ENCODE measurements at regions not wholly inside any gene's neighbourhood (a gene's known extent, or its start where the extent isn't known, plus 50 kb on each side); places are given as distances from the start of the nearest gene placed in this dataset.
"Not testable (repeated sequence)": the region's sequence is repeated elsewhere in the genome, so short reads cannot be mapped to it uniquely, and the experiment has no call there.

DNA sequence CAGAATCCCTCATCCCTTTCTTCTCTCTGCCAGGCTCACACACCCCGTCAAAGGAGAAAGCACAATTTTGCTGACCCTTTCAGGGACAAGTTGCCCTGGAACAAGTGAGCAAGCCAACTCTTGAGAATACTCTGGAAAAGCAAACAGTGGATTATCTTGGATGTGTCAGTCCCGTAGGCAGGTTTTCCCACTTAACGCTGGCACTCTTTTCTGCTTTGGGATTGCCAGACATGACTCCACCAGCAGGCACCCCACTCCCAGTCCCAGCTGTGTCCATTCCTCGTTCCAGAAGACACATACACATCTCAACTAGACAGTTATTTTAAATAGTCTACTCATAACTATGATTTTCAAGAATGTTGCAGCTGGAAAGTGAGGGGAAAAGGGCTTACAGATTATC lies 145.5 kb upstream of the CDKN3 start:
- intact Hi-C loops (cut with micrococcal nuclease): no loop called here

- intact Hi-C loops (cut with micrococcal nuclease): no loop called here
Measured at GRCh38 chr14:54252072-54252730, 144.6 kb upstream of the CDKN3 start.

DNA sequence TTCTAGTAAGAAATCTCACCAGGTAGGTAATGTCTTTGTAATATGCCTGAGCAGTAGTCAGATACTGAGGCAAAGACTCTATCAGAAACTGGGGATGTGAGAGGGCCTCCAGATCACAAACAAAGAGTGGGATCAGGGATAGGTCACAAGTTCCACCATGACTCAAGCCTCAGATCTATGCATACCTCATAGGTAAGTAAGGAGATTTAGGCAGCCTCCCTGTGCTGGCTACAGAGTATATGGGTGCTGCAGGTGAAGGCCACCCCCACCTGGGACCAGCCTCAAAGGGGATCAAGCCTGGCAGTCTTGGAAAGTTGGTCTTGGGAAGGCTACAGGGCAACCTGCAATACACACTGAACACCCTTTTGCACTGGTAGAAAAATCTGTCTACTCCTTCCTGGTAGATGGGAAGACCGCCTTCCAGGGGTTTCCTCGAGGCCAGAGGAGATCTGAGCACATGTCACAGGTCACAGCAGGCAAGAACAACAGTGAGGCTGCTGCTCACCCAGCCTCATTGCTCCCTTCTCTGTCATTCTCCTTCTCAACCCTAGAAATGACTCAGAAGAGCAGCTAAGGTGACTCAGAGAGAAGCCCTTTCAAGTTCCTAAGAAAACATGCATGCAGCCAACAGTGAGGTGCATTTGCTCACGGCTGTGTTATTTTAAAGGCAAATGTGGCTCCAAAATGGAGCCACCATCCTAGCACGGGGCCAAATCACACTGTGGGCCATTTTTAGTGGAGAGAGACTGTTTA lies 143.4 kb upstream of the CDKN3 start:
- intact Hi-C loops (cut with micrococcal nuclease): no loop called here

- intact Hi-C loops (cut with micrococcal nuclease): no loop called here
Measured at GRCh38 chr14:54256156-54256555, 140.7 kb upstream of the CDKN3 start.

DNA sequence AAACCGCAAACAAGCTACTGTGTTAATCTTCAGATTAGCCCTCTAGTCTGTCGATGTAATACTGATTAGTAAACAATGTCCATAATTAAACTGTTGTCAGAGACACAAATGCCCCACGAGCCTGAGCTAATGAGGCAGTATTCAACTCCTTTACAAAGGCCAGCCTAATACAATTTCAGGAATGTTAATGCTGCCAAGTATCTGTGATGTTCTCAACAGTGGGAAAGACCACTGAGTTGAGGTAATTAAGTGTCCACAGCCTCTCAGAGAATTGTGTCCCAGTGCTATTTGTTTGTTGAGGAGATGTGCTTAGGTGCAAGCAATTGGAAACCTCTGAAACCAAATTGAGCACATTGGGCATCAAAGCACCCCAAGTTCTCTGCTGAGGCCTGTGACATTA lies 139.4 kb upstream of the CDKN3 start:
- intact Hi-C loops (cut with micrococcal nuclease): no loop called here

DNA sequence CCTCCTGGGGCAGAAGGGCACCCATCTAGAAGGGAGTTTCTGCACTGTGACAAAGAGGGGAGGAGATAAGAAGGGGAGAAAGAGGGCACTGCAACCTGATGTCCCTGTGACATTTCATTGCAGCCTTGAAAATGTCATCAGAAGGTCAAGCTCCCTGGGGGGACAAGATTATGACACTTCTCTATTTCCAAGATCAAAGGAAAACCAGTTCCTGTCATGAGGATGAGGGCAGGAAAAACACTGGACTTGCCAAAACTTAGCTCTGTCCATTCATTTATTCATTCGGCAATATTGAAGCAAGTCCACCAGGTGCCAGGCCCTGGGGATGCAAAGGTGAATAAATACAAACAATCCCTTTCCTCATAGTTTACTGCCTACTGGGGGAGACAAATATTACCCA lies 138.4 kb upstream of the CDKN3 start:
- intact Hi-C loops (cut with micrococcal nuclease): no loop called here

- intact Hi-C loops (cut with micrococcal nuclease): no loop called here
Measured at GRCh38 chr14:54259821-54260220, 137.0 kb upstream of the CDKN3 start.

- intact Hi-C loops (cut with micrococcal nuclease): no loop called here
Measured at GRCh38 chr14:54261283-54261682, 135.5 kb upstream of the CDKN3 start.

DNA sequence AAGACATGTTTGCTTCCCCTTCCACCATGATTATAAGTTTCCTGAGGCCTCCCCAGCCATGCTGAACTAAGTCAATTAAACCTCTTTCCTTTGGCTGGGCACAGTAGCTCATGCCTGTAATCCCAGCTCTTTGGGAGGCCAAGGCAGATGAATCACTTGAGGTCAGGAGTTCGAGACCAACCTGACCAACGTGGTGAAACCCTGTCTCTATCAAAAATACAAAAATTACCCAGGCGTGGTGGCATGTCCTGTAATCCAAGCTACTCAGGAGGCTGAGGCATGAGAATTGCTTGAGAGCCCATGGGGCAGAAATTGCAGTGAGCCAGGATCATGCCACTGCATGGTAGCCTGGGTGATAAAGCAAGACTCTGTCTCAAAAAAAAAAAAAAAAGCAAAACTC lies 130.2 kb upstream of the CDKN3 start:
- intact Hi-C loops (cut with micrococcal nuclease): not testable (repeated sequence)

DNA sequence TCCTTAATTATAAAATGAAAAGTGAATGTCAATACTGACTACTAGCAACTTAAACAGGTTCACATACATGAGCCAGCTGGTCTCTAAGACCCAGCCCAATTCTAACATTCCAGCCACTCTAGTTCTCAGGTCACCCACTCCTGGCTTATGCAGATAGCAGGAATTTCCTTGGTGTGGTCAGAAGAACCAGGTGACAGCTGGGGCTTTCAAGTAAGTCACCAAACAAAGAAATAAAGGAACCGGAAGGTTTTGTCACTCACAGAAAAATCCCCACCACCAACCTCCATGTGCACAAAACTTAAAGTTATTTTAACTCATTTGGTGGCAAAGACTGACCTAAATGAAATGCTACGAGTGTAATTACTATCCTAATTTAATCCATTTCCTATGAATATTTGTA lies 129.6 kb upstream of the CDKN3 start:
- intact Hi-C loops (cut with micrococcal nuclease): no loop called here

GRCh38 chr14:54275997-54276725 lies 120.6 kb upstream of the CDKN3 start:
- intact Hi-C loops (cut with micrococcal nuclease): no loop called here

DNA sequence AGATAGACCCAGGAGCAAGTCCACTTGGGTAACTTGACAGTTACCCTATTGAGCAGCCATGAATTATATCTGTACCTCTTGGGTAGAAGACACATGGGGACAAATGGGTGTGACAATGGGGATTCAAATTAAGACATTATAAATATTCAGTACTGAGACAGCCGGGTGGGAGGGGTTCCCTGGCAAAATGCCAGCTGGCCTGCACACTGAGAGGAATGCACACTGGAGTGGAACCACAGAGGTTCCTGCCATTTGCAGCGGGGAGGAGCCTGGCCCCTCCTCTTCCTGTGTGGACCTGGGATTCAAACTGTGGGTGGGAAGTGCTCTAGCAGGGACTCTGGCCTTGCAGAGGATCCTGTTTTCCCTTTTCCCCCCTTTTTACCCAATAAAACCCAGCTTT lies 118.7 kb upstream of the CDKN3 start:
- intact Hi-C loops (cut with micrococcal nuclease): no loop called here

GRCh38 chr14:54278665-54279295 lies 118.0 kb upstream of the CDKN3 start:
- intact Hi-C loops (cut with micrococcal nuclease): no loop called here

- intact Hi-C loops (cut with micrococcal nuclease): no loop called here
Measured at GRCh38 chr14:54282849-54283248, 114.0 kb upstream of the CDKN3 start.

- intact Hi-C loops (cut with micrococcal nuclease): no loop called here
Measured at GRCh38 chr14:54285030-54285429, 111.8 kb upstream of the CDKN3 start.

DNA sequence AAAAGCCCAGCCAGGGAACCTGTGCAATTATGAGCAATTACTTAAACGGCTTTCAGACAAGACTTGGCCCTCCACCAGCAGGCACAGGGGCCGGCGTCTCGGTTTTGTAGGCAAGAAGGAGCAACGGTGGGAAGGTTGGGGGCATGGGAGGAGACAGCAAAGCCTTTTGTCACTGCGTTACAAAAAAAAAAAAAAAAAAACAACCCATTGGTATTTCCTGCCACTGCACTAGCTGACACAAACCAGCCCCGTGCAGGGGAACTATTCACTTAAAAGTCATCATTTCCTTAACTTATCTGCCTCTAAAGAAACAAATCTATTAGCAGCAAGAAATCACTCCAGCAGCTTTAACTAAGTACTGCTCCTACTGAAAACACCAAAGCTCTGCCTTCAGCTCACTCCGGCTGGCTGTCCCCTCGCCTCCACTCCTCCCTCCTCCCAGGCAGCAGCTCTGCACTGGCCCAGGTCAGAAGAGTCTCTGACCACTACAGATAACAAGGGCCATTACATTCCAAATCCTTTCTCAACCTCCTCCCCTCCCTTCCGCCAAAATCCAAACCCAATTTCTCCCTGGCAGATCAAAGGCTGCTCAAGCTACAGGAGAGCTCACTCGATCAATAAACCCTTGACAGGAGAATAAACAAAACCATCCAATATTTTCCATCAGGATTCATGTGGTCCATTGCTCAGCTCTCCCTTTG lies 105.2 kb upstream of the CDKN3 start:
- intact Hi-C loops (cut with micrococcal nuclease): no loop called here

DNA sequence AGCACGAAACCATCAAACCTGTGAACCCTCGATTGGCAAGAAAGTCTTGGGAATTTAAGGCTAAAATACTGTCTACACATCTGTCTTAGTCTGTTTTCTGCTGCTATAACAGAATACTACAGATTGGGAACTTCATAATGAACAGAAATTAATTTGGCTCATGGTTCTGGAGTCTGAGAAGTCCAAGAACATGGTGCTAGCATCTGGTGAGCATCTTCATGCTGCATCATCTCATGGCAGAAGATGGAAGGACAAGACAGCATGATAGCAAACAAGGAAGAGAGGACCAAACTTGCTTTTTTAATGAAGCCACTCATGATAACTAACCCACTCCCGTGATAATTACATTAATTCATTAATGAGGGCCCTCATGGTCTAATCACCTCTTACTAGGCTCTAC lies 102.0 kb upstream of the CDKN3 start:
- intact Hi-C loops (cut with micrococcal nuclease): no loop called here

- intact Hi-C loops (cut with micrococcal nuclease): no loop called here
Measured at GRCh38 chr14:54299410-54300363, 97.1 kb upstream of the CDKN3 start.

DNA sequence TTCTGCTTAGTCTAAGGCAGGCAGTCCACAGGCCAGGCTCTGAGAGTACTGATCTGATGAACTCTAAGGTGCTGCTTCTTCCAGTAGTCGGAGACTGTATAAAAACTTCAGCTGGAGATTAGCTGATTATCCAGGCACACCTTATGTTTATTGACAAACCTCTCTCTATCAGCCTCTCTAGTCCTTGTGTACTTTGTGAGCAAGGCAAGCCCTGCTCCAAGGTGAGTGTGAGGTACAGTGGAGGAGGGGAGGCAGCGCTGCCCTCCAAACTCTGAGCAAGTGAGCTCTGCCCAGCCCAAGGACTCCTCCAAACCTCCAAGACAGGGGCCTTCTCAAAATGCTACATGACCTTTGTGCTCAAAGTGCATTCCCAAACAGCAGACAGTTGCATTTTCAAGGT lies 95.9 kb upstream of the CDKN3 start:
- intact Hi-C loops (cut with micrococcal nuclease): no loop called here

DNA sequence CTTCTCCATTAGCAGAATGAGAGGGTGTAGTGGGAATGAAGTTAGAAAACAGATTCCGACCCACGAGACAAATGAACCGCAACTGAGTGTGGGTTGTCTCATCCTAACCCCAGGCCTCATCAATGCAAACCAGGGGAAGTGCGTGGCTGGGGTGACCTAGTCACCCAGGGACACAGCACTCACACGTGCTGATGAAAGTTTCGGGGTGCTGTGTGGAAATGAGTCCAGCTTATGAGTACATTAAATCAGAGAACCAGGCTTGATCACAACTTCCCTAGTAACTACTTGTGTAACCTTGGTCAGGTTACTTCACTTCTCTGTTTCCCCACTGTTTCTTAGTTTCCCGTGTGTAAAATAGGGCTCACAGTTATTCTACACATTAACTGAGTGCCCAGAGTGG lies 95.4 kb upstream of the CDKN3 start:
- intact Hi-C loops (cut with micrococcal nuclease): no loop called here
